ENCODE measurements at regions not wholly inside any gene's neighbourhood (a gene's known extent, or its start where the extent isn't known, plus 50 kb on each side); places are given as distances from the start of the nearest gene placed in this dataset.

DNA sequence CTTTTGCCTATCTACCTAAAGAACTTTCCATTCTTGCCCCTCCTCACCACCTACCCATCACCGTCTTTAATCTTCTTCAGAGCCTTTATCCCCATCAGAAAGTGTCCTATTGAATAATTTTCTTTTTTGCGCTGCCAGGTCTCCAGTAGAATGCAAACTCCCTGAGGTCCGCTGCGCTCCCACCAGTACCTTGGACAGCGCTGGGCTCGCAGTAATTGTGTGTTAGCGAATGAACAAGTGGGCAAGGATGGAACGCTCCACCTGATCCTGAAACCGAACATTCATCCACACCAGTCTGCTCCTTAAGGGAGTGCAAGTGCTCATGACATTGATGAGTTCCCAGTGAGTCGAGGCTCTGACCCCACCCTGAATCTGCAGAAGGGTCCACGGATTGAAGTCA is 391.2 kb downstream of the CDH26 start:
- Mint-ChIP-seq H3K27ac (ENCODE audit: unreplicated experiment) (no peak overlapping the region), H3K36me3 (ENCODE audit: low read depth) (no peaks in the 10 kb centered on the region), H3K27me3 (ENCODE audit: low read depth) (no peaks in the 10 kb centered on the region), H3K9me3 (ENCODE audit: low read depth) (peaks cover 8% of the 10 kb centered on the region), H3K4me3 (ENCODE audit: unreplicated experiment) (no peak overlapping the region), H3K4me1 (ENCODE audit: low read depth) (no peaks in the 10 kb centered on the region)
- DNase-seq (ENCODE audit: low spot score) = no peak
- no peak for TF ChIP-seq CTCF (IDR thresholded peaks at IDR 0.05)

DNA sequence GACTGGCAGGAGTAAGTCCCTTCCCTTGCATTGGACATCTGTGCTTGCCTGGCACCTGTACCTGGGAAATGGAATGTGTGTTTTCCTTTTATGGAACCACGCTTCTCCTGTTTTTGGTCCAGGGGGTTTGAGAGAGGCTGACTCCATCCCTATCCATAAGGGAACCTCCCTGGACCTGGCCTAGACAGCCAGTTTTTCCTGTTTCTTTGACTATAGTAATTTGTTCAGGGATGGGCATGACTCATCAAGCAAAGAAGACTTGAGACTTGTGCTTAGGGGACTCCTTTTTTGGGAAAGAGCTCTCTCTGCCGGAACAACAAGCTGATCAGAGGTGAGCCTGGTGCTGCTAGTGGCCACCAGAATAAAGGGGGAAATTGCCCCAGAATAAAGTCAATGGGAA is 393.8 kb downstream of the CDH26 start:
- no peak overlapping the region for H3K27ac Mint-ChIP-seq (ENCODE audit: unreplicated experiment)
- H3K27me3 Mint-ChIP-seq (ENCODE audit: low read depth) = no peaks in the 10 kb centered on the region
- H3K9me3 Mint-ChIP-seq (ENCODE audit: low read depth) = peaks cover 8% of the 10 kb centered on the region
- no peak for DNase-seq (ENCODE audit: low spot score)
- no peaks in the 10 kb centered on the region for H3K4me1 Mint-ChIP-seq (ENCODE audit: low read depth)
- H3K4me3 Mint-ChIP-seq (ENCODE audit: unreplicated experiment) = no peak overlapping the region
- no peaks in the 10 kb centered on the region for H3K36me3 Mint-ChIP-seq (ENCODE audit: low read depth)
- TF ChIP-seq CTCF (IDR thresholded peaks at IDR 0.05) = no peak

DNA sequence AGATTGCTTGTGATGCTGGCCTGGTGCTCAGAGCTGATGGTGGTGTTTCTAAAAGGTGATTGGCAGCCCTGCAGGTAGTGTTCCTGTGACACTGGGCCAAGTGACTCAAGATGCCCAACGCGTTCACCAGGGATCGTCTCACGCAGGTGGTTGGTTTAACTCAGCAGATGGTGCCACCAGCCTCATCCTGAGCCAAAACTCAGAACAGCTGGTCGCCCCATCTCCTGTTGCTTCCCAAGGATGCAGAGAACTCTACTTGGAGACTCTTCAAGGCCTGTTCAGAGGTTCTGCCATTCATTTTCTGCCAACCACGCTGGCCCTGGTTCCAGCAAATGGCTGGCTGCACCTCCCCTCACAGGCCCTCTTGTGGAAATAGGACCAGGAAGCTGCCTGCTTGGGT is 394.4 kb downstream of the CDH26 start:
- H3K4me1 Mint-ChIP-seq (ENCODE audit: low read depth) = no peaks in the 10 kb centered on the region
- no peak for DNase-seq (ENCODE audit: low spot score)
- H3K36me3 Mint-ChIP-seq (ENCODE audit: low read depth) = no peaks in the 10 kb centered on the region
- no peak overlapping the region for H3K27ac Mint-ChIP-seq (ENCODE audit: unreplicated experiment)
- H3K27me3 Mint-ChIP-seq (ENCODE audit: low read depth) = no peaks in the 10 kb centered on the region
- no peak for TF ChIP-seq CTCF (IDR thresholded peaks at IDR 0.05)
- H3K4me3 Mint-ChIP-seq (ENCODE audit: unreplicated experiment) = no peak overlapping the region
- H3K9me3 Mint-ChIP-seq (ENCODE audit: low read depth) = peaks cover 5% of the 10 kb centered on the region

DNA sequence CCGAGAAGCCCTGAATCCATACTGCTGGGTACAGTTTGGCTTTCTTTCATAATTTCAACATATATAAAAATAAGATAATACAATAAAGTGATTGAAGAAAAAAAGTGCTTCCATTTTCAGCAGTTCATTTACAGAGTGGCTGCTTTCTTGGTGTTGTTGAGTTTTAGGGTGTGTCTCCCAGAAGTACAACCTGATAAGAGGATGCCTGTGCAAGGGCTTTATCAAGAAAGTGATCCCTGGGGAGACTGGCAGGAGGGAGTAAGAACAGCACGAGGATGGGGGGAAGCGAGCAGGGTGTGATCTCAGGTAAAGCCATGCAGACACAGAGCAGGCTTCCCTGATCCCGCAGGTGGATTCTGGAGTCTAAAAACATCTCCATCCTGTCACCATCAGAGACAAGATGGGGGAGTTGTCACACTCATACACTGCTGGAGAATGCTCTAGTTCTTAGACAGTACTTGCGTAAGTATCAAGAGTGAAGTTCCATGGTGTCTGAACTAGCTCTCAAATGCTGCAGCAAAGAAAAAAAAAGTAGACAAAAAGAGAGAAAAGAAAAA is 395.9 kb downstream of the CDH26 start:
- Mint-ChIP-seq H3K27me3 (ENCODE audit: low read depth) (no peaks in the 10 kb centered on the region), H3K27ac (ENCODE audit: unreplicated experiment) (no peak overlapping the region)
- TF ChIP-seq CTCF (IDR thresholded peaks at IDR 0.05) = no peak

GRCh38 chr20:60358101-60358500 is 399.9 kb downstream of the CDH26 start:
- H3K4me3 Mint-ChIP-seq (ENCODE audit: unreplicated experiment) = no peak overlapping the region
- no peak overlapping the region for H3K27ac Mint-ChIP-seq (ENCODE audit: unreplicated experiment)
- H3K9me3 Mint-ChIP-seq (ENCODE audit: low read depth) = no peaks in the 10 kb centered on the region
- no peaks in the 10 kb centered on the region for H3K27me3 Mint-ChIP-seq (ENCODE audit: low read depth)
- H3K4me1 Mint-ChIP-seq (ENCODE audit: low read depth) = peaks cover 4% of the 10 kb centered on the region
- H3K36me3 Mint-ChIP-seq (ENCODE audit: low read depth) = no peaks in the 10 kb centered on the region
- no peak for TF ChIP-seq CTCF (IDR thresholded peaks at IDR 0.05)
- DNase-seq (ENCODE audit: low spot score) = no peak

More for the DNA sequence above, 395.9 kb downstream of the CDH26 start:
- no peak overlapping the region for H3K4me3 Mint-ChIP-seq (ENCODE audit: unreplicated experiment)
- no peak for DNase-seq (ENCODE audit: low spot score)
- H3K36me3 Mint-ChIP-seq (ENCODE audit: low read depth) = no peaks in the 10 kb centered on the region
- H3K4me1 Mint-ChIP-seq (ENCODE audit: low read depth) = no peaks in the 10 kb centered on the region
- H3K9me3 Mint-ChIP-seq (ENCODE audit: low read depth) = peaks cover 5% of the 10 kb centered on the region
